Spinal cord (tissue), 9 donors: ENCODE measurements at regions not wholly inside any gene's neighbourhood (a gene's known extent, or its start where the extent isn't known, plus 50 kb on each side); places are given as distances from the start of the nearest gene placed in this dataset.
A peak's percentile ranks its signal among the peaks of the same experiment; 100 is the strongest.

Experiments
- DNase-seq, 6 donors: peaks; one replicate each; pipeline versions ENCODE4 v3.0.0 to v3.0.0-alpha.2; 2013 to 2015; ENCODE audit warnings: low spot score in 6 of 6, low read depth in 4 of 6
- H3K27ac ChIP-seq: one replicate; pipeline ENCODE4 v1.5.1; 2013; ENCODE audit warnings: low read depth, low read length, control low read depth
- H3K27me3 ChIP-seq: one replicate; pipeline ENCODE4 v1.6.1; 2013; ENCODE audit warnings: low read length; ENCODE audit not compliant: control insufficient read depth, insufficient read depth
- H3K36me3 ChIP-seq: one replicate; pipeline ENCODE4 v1.6.1; 2013; ENCODE audit warnings: low read length; ENCODE audit not compliant: control insufficient read depth, insufficient read depth
- H3K4me1 ChIP-seq: one replicate; pipeline ENCODE4 v1.6.1; 2013; ENCODE audit warnings: low read length; ENCODE audit not compliant: control insufficient read depth, insufficient read depth
- H3K4me3 ChIP-seq: one replicate; pipeline ENCODE4 v1.5.1; 2013; ENCODE audit warnings: low read depth, low read length, control low read depth
- H3K9me3 ChIP-seq: one replicate; pipeline ENCODE4 v1.6.1; 2013; ENCODE audit warnings: low read length; ENCODE audit not compliant: control insufficient read depth, insufficient read depth
- WGBS: methylation state at CpG from one replicate; pipeline ENCODE4 v1.1.5; 2013; ENCODE audit warnings: missing lambda C conversion rate; ENCODE audit not compliant: insufficient coverage; 5-methylcytosine and 5-hydroxymethylcytosine counted together
- donor health status: healthy.

DNA sequence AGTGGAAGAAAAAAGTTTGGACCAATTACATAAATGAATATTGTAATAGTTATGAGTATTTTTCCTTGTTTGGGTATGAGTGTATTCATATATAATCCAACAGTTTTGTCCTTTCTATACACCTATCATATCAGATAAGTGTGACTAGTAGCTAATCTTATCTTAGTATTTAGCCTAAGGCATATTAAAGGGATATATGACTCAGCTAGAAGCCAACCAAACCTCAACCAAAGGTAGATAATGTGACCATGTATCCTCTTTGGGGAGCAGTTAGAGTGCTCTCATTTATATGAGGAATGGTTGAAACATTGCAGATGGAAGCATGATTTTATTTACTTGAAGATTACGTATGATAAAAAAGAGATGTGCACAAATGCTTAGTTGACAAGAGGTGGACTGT lies 370.0 kb upstream of the CTNND2 start:
- Histone ChIP-seq H3K27ac (no peak overlapping the region), H3K9me3 (no peaks in the 10 kb centered on the region), H3K27me3 (no peaks in the 10 kb centered on the region), H3K4me1 (no peaks in the 10 kb centered on the region), H3K36me3 (no peaks in the 10 kb centered on the region), H3K4me3 (no peak overlapping the region)
- DNase-seq: no peak
- no CpG with 5 or more reads among the region's 1 CpG for WGBS

DNA sequence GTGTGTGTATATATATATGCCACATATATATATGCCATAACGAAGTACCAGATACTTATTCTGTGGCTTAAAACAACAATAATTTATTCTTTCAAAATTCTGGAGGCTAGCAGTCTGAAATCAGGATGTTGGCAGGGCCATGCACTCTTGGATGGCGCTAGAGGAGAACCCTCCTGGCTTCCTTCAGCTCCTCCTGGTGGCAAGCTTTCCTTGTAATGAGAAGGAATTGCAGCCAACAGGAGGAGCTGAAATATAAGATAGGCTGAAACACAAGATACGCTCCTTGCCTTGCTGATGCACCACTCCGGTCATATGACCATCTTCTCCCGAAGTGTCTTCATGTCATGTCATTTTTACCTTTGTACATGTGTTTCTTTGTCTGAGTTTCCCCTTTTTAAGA lies 368.1 kb upstream of the CTNND2 start:
- Histone ChIP-seq H3K4me1 (no peaks in the 10 kb centered on the region), H3K4me3 (no peak overlapping the region), H3K9me3 (no peaks in the 10 kb centered on the region), H3K27me3 (no peaks in the 10 kb centered on the region), H3K36me3 (no peaks in the 10 kb centered on the region), H3K27ac (no peak overlapping the region)
- DNase-seq: no peak
- 100% methylated on average over 2 of the region's 5 CpGs for WGBS

DNA sequence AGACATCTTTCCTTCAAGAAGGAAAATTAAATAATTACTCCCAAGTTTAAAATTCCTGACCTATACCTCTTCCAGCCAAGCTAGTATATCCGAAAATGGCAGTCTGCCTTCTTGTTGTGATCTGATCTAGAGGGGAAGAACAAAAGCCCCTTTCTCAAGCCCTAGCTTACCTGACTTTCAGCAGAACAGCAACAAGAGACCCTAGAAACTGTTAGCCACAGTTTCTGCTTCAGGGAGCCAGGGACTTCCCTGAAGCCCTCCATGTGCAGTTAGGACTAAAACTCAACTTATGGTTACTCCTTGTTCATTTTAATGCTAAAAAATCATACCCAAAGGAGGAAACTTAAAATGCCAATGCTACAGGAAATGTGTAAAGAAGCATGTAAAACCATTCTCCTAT lies 366.7 kb upstream of the CTNND2 start:
- 80% methylated on average over 1 of the region's 1 CpG for WGBS
- H3K9me3 ChIP-seq: no peaks in the 10 kb centered on the region
- no peak overlapping the region for H3K27ac ChIP-seq
- DNase-seq: no peak
- H3K4me1 ChIP-seq: no peaks in the 10 kb centered on the region
- H3K36me3 ChIP-seq: no peaks in the 10 kb centered on the region
- H3K27me3 ChIP-seq: no peaks in the 10 kb centered on the region
- no peak overlapping the region for H3K4me3 ChIP-seq

DNA sequence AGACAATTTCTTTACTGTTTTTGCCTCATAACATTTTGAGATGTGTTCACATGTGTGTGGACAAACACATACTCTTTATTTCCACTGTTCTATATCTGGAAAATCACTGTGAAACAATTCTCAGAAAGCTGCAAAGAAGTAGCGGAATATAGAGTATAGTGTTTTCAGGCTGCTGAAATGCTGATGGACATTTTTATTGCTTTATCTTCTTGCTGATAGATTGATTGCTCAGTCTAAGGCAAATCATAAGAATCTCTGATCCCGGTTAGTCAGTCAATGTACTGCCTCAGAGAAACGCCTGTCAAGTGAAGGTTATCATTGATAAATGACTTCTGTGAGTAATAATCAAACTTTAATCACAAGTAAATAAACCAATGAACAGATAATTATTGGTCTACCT lies 364.9 kb upstream of the CTNND2 start:
- DNase-seq: no peak
- Histone ChIP-seq H3K27me3 (no peaks in the 10 kb centered on the region), H3K4me3 (no peak overlapping the region), H3K36me3 (no peaks in the 10 kb centered on the region), H3K9me3 (no peaks in the 10 kb centered on the region), H3K27ac (no peak overlapping the region), H3K4me1 (no peaks in the 10 kb centered on the region)
- WGBS: 100% methylated on average over 1 of the region's 3 CpGs

DNA sequence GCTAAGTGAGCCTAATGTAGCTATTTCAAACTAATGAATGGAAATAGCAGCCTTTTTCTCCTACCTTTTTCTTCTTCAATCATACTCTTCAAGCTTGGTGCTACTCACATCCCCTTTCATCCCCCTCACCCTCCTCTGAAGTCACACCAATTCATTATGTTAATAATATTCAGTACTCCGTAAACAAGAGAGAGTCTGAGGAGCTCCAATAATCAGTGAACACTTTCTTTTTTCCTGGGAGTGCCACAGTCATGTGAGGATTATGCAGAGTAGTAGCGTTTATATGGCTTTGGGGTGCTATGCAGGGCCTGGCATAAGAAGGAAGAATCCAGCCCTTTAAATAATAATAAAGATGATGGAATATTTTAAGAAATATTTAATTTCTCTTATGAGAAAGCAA lies 354.3 kb upstream of the CTNND2 start:
- H3K36me3 ChIP-seq: no peaks in the 10 kb centered on the region
- H3K4me3 ChIP-seq: no peak overlapping the region
- no peak for DNase-seq
- no peaks in the 10 kb centered on the region for H3K9me3 ChIP-seq
- no CpG with 5 or more reads among the region's 2 CpGs for WGBS
- no peaks in the 10 kb centered on the region for H3K27me3 ChIP-seq
- no peaks in the 10 kb centered on the region for H3K4me1 ChIP-seq
- no peak overlapping the region for H3K27ac ChIP-seq

DNA sequence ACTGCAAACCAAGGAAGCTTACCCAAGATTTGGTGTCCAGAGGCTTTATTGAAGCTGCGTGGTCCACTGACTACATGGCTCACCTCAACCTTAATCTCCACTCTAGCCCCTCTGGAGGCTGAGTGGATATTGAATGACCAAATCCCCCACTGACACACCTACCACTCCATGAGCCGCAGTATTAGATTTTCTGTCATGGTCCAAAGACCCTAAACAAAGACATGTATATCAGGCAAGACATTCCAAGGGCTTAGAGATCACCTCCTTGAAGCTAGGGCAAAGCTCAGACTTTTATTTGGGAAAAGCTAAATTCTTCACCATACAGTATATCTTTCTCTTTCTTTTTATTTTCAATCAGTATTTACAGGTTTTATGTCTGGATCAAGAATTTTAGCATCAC lies 346.2 kb upstream of the CTNND2 start:
- DNase-seq: no peak
- Histone ChIP-seq H3K4me1 (no peaks in the 10 kb centered on the region), H3K4me3 (no peak overlapping the region), H3K27ac (no peak overlapping the region), H3K9me3 (no peaks in the 10 kb centered on the region), H3K27me3 (no peaks in the 10 kb centered on the region), H3K36me3 (no peaks in the 10 kb centered on the region)
- WGBS: 100% methylated on average over 1 of the region's 2 CpGs

DNA sequence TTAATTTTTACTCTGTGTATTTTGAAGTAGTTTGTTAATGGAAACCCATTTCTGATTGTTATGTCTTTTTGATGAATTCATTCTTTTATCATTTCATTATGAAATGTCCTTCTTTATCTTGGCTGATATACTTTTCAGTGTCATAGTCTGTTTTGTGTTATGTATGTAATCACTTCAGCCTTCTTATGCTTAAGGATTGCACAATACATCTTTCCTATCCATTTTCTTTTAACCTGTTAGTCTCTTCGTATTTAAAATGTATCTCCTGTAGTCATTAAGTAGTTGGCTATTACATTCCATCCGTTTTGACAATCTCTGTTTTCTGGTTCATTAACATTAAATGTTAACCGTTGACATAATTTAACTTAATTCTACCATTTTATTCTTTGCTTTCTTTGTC lies 344.6 kb upstream of the CTNND2 start:
- no peaks in the 10 kb centered on the region for H3K27me3 ChIP-seq
- H3K9me3 ChIP-seq: no peaks in the 10 kb centered on the region
- H3K4me3 ChIP-seq: no peak overlapping the region
- H3K27ac ChIP-seq: no peak overlapping the region
- no peak for DNase-seq
- no CpG with 5 or more reads among the region's 3 CpGs for WGBS
- H3K36me3 ChIP-seq: no peaks in the 10 kb centered on the region
- H3K4me1 ChIP-seq: no peaks in the 10 kb centered on the region

DNA sequence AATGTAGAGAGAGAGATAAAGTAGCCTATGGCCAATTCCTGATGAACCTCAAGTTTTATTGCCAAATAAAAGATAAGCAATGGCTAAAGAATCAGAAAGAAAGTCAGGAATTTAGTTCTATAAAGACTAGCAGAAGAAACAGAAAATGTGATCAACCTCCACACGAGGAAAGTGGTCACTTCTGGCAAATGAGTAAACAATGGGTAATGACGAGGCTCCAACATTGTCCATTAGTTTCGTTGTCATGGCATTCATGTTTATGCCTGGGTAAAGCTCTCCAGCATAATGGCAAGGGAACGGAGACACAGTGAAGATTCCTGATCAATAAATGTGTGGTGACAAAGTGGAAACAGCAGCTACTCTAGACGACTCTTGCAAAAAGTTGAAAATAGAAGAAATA lies 341.8 kb upstream of the CTNND2 start:
- Histone ChIP-seq H3K27me3 (no peaks in the 10 kb centered on the region), H3K4me1 (no peaks in the 10 kb centered on the region)
- no peak for DNase-seq

DNA sequence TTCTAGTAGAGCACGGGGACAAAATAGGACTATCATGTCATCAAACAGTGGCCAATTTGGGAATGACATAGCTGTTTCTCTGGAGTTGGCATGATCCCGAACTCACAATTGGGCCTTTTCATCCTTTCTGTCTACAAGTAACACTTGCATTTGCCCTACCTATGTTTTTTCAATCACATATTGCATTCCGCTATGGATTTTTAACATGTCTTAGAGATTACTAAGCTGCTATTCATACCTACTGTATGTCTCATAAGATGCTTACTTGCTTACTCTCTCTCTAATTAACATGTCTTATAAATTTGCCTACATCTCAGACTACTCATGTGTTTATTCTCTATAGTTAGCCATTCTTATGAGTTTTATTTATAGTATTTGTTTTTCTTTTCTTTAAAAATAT lies 341.2 kb upstream of the CTNND2 start:
- Histone ChIP-seq H3K27ac (no peak overlapping the region), H3K36me3 (no peaks in the 10 kb centered on the region), H3K9me3 (no peaks in the 10 kb centered on the region), H3K27me3 (no peaks in the 10 kb centered on the region), H3K4me1 (no peaks in the 10 kb centered on the region), H3K4me3 (no peak overlapping the region)
- 97% methylated on average over 3 of the region's 3 CpGs for WGBS
- no peak for DNase-seq

More for the DNA sequence above, 341.8 kb upstream of the CTNND2 start:
- H3K36me3 ChIP-seq: no peaks in the 10 kb centered on the region
- no peak overlapping the region for H3K27ac ChIP-seq
- no peak overlapping the region for H3K4me3 ChIP-seq
- WGBS: 80% methylated on average over 5 of the region's 5 CpGs
- H3K9me3 ChIP-seq: no peaks in the 10 kb centered on the region

DNA sequence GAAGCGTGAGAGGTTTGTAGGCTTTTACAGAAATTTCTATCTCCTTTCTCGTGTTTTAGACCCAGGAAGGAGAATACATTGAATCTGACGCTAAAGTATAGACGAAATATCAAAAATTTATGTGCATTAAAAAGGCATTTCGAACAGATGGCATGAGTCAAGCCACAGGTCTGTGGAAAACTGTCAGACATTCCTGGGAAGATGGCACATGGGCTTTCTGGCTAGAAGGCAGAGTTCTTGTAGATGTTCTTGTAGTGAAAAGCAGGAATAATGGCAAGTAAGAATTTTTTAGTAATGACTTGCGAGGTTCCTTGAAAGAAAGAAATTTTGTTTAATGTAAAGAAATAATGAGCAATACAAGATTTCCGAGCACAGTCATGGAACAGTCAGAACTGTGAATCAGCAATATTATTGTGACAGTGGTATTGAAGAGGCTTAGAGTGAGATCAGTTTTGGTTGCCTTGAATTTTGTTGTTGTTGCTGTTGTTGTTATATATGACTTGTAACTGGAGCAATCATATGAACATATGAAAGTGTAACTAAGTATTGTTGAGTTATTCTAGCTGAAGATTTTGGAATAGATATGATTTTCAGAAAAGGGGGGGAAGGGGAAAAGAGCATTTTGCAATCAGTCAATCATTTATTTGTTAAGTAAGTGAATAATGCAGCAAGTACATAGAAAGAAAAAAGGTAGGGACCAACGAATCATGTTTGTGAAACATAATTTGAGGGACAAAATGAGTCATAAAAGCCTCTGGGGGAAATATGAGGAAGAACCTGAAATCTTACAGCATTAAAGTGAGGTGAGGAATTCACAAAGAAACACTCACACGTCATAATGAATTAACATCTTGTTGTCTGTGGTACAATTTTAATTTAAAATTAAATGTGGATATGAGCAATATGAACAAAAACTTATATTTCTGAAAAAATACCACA lies 339.0 kb upstream of the CTNND2 start:
- Histone ChIP-seq H3K4me3 (no peak overlapping the region), H3K27ac (no peak overlapping the region), H3K9me3 (no peaks in the 10 kb centered on the region), H3K27me3 (no peaks in the 10 kb centered on the region), H3K4me1 (no peaks in the 10 kb centered on the region), H3K36me3 (no peaks in the 10 kb centered on the region)
- 91% methylated on average over 7 of the region's 9 CpGs for WGBS
- DNase-seq: peak in 1 of 6 donors; percentile 9
